Ovary (tissue), 3 donors: ENCODE measurements at regions not wholly inside any gene's neighbourhood (a gene's known extent, or its start where the extent isn't known, plus 50 kb on each side); places are given as distances from the start of the nearest gene placed in this dataset.

Experiments
- CTCF ChIP-seq, 3 donors: fragments of 450-650 bp in 2 of 3; fragments of 200-600 bp in 1 of 3; IDR thresholded peaks; one replicate each; pipeline versions ENCODE4 v1.5.1 to v1.8.0; 2016 to 2022; ENCODE audit warnings: antibody characterized with exemption in 3 of 3, mild to moderate bottlenecking in 1 of 3
- EP300 ChIP-seq: sonication (generic); formaldehyde crosslinking; IDR thresholded peaks from one replicate; pipeline ENCODE4 v1.6.1; 2017; ENCODE audit warnings: antibody characterized with exemption
- POLR2A ChIP-seq: fragments of 450-650 bp; IDR thresholded peaks from one replicate; pipeline ENCODE4 v1.6.1; 2017; ENCODE audit warnings: antibody characterized with exemption, mild to moderate bottlenecking, moderate library complexity
- donor health status: DM: no; HTN: no; CAD: no.

- TF ChIP-seq CTCF (IDR thresholded peaks at IDR 0.05) = no peak
- TF ChIP-seq POLR2A = no peak
- TF ChIP-seq EP300 = no peak
Observed at GRCh38 chr7:85950871-85951270, 692.8 kb upstream of the GRM3 start.
